ENCODE measurements at regions not wholly inside any gene's neighbourhood (a gene's known extent, or its start where the extent isn't known, plus 50 kb on each side); places are given as distances from the start of the nearest gene placed in this dataset.

GRCh38 chr6:126540161-126540560 is 200.2 kb downstream of the CENPW start:
- Histone ChIP-seq H3K36me3 (replicated peaks; ENCODE audit: insufficient read depth, low read length) (no peaks in the 10 kb centered on the region), H3K9ac (ENCODE audit: low read length) (no peak overlapping the region)
- no peak for DNase-seq

GRCh38 chr6:126541806-126542491 is 202.0 kb downstream of the CENPW start:
- H3K4me1 ChIP-seq (ENCODE audit: low read length) = no peaks in the 10 kb centered on the region
- no peaks in the 10 kb centered on the region for H3K27me3 ChIP-seq (replicated peaks; ENCODE audit: insufficient read depth, low read length)
- no peaks in the 10 kb centered on the region for H3F3A ChIP-seq (ENCODE audit: insufficient read depth, low read length)
- no peaks in the 10 kb centered on the region for H3K9me3 ChIP-seq (replicated peaks; ENCODE audit: insufficient read depth, low read length)
- no peak overlapping the region for H3K9ac ChIP-seq (ENCODE audit: low read length)
- no peak overlapping the region for H3K4me2 ChIP-seq (ENCODE audit: low read depth, low read length)
- H2AFZ ChIP-seq (ENCODE audit: low read length) = no peak overlapping the region
- H3K27ac ChIP-seq (ENCODE audit: low read length) = no peak overlapping the region
- H3K36me3 ChIP-seq (replicated peaks; ENCODE audit: insufficient read depth, low read length) = no peaks in the 10 kb centered on the region
- H4K20me1 ChIP-seq (ENCODE audit: insufficient read depth, low read length) = no peaks in the 10 kb centered on the region
- no peaks in the 10 kb centered on the region for H3K9me2 ChIP-seq (replicated peaks; ENCODE audit: insufficient read depth, low read length)
- H3K79me2 ChIP-seq (ENCODE audit: low read length) = no peaks in the 10 kb centered on the region
- no peak for DNase-seq
- no peak overlapping the region for H3K4me3 ChIP-seq (ENCODE audit: low read length)
- TF ChIP-seq EZH2phosphoT487 (IDR thresholded peaks at IDR 0.05; ENCODE audit: low read length) (no peak), EZH2 (optimal IDR thresholded peaks at IDR 0.05; ENCODE audit: low read depth, low read length) (no peak), CTCF (IDR thresholded peaks at IDR 0.05; ENCODE audit: low read length) (no peak)

More at GRCh38 chr6:126540161-126540560, 200.2 kb downstream of the CENPW start:
- no peaks in the 10 kb centered on the region for H3K9me2 ChIP-seq (replicated peaks; ENCODE audit: insufficient read depth, low read length)
- H3K27ac ChIP-seq (ENCODE audit: low read length) = no peak overlapping the region
- TF ChIP-seq EZH2phosphoT487 (IDR thresholded peaks at IDR 0.05; ENCODE audit: low read length) = no peak
- no peak for TF ChIP-seq CTCF (IDR thresholded peaks at IDR 0.05; ENCODE audit: low read length)
- no peak for TF ChIP-seq EZH2 (optimal IDR thresholded peaks at IDR 0.05; ENCODE audit: low read depth, low read length)
- no peaks in the 10 kb centered on the region for H3K4me1 ChIP-seq (ENCODE audit: low read length)
- no peaks in the 10 kb centered on the region for H4K20me1 ChIP-seq (ENCODE audit: insufficient read depth, low read length)
- no peaks in the 10 kb centered on the region for H3K9me3 ChIP-seq (replicated peaks; ENCODE audit: insufficient read depth, low read length)
- no peak overlapping the region for H3K4me2 ChIP-seq (ENCODE audit: low read depth, low read length)
- no peak overlapping the region for H2AFZ ChIP-seq (ENCODE audit: low read length)
- H3F3A ChIP-seq (ENCODE audit: insufficient read depth, low read length) = no peaks in the 10 kb centered on the region
- H3K4me3 ChIP-seq (ENCODE audit: low read length) = no peak overlapping the region
- H3K27me3 ChIP-seq (replicated peaks; ENCODE audit: insufficient read depth, low read length) = no peaks in the 10 kb centered on the region
- no peaks in the 10 kb centered on the region for H3K79me2 ChIP-seq (ENCODE audit: low read length)

- Histone ChIP-seq H3K9me3 (replicated peaks; ENCODE audit: insufficient read depth, low read length) (no peaks in the 10 kb centered on the region), H3K9ac (ENCODE audit: low read length) (no peak overlapping the region), H3F3A (ENCODE audit: insufficient read depth, low read length) (no peaks in the 10 kb centered on the region), H3K27me3 (replicated peaks; ENCODE audit: insufficient read depth, low read length) (no peaks in the 10 kb centered on the region), H3K9me2 (replicated peaks; ENCODE audit: insufficient read depth, low read length) (no peaks in the 10 kb centered on the region), H3K27ac (ENCODE audit: low read length) (no peak overlapping the region), H2AFZ (ENCODE audit: low read length) (no peak overlapping the region), H3K79me2 (ENCODE audit: low read length) (no peaks in the 10 kb centered on the region), H3K36me3 (replicated peaks; ENCODE audit: insufficient read depth, low read length) (no peaks in the 10 kb centered on the region), H3K4me1 (ENCODE audit: low read length) (no peaks in the 10 kb centered on the region), H4K20me1 (ENCODE audit: insufficient read depth, low read length) (no peaks in the 10 kb centered on the region), H3K4me3 (ENCODE audit: low read length) (no peak overlapping the region), H3K4me2 (ENCODE audit: low read depth, low read length) (no peak overlapping the region)
- TF ChIP-seq EZH2 (optimal IDR thresholded peaks at IDR 0.05; ENCODE audit: low read depth, low read length) (no peak), EZH2phosphoT487 (IDR thresholded peaks at IDR 0.05; ENCODE audit: low read length) (no peak), CTCF (IDR thresholded peaks at IDR 0.05; ENCODE audit: low read length) (no peak)
- DNase-seq = no peak
Observed at GRCh38 chr6:126546541-126547120, 206.7 kb downstream of the CENPW start.
